C4-2B (cell line): ENCODE measurements at regions not wholly inside any gene's neighbourhood (a gene's known extent, or its start where the extent isn't known, plus 50 kb on each side); places are given as distances from the start of the nearest gene placed in this dataset.

Source experiments
- ZFX ChIP-seq: fragments of 450-650 bp; IDR thresholded peaks from 2 replicates; pipeline ENCODE4 v1.6.1; 2017
- TF ChIP-seq, protein P1 (sequence below): fragments of 450-650 bp; conservative IDR thresholded peaks from 2 replicates; pipeline ENCODE4 v1.5.1; 2017; ENCODE audit warnings: mild to moderate bottlenecking

DNA sequence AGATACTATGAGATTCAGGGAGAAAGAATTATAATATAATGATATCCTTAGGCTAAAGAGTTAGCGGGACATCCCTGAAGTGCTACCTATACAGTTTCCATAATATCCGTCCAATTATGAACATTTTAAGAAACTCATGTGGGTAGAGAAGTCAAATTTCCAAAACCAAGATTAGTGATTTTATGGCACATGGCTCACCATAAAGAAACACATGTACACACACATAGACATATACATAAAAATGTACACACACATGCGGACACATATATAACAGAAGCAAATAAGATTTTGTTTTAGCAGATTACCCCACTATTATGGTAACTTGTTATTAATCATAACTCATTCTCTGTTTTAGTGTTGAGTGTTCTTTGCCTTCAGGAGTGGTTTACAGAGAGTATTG is 566.7 kb upstream of the NEGR1 start:
- TF ChIP-seq, protein P1, sequence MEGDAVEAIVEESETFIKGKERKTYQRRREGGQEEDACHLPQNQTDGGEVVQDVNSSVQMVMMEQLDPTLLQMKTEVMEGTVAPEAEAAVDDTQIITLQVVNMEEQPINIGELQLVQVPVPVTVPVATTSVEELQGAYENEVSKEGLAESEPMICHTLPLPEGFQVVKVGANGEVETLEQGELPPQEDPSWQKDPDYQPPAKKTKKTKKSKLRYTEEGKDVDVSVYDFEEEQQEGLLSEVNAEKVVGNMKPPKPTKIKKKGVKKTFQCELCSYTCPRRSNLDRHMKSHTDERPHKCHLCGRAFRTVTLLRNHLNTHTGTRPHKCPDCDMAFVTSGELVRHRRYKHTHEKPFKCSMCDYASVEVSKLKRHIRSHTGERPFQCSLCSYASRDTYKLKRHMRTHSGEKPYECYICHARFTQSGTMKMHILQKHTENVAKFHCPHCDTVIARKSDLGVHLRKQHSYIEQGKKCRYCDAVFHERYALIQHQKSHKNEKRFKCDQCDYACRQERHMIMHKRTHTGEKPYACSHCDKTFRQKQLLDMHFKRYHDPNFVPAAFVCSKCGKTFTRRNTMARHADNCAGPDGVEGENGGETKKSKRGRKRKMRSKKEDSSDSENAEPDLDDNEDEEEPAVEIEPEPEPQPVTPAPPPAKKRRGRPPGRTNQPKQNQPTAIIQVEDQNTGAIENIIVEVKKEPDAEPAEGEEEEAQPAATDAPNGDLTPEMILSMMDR = no peak
- no peak for TF ChIP-seq ZFX
